Esophagus squamous epithelium (tissue), 5 donors: ENCODE measurements at regions not wholly inside any gene's neighbourhood (a gene's known extent, or its start where the extent isn't known, plus 50 kb on each side); places are given as distances from the start of the nearest gene placed in this dataset.

Experiments used
- DNase-seq: peaks from one replicate; lab custom pipeline; 2025; lab: John Stamatoyannopoulos, UW
- H3K27ac ChIP-seq, 4 donors: fragments of 200-600 bp; sonication (generic); one replicate each; pipeline ENCODE4 v1.5.1; 2016 to 2019; ENCODE audit warnings: mild to moderate bottlenecking in 1 of 4
- H3K27me3 ChIP-seq, 4 donors: fragments of 200-600 bp; sonication (generic); 1 replicate in 3 of 4; 2 replicates in 1 of 4; pipeline versions ENCODE4 v1.5.1 to v1.6.0; 2017 to 2021; ENCODE audit warnings: antibody characterized with exemption in 1 of 4
- H3K36me3 ChIP-seq, 3 donors: fragments of 200-600 bp; sonication (generic); one replicate each; pipeline ENCODE4 v1.5.1; 2016 to 2019
- H3K4me1 ChIP-seq, 3 donors: fragments of 200-600 bp; sonication (generic); one replicate each; pipeline ENCODE4 v1.5.1; 2017 to 2019
- H3K4me3 ChIP-seq, 4 donors: fragments of 200-600 bp; sonication (generic); 1 replicate in 3 of 4; 2 replicates in 1 of 4; pipeline ENCODE4 v1.5.1; 2016 to 2019; ENCODE audit warnings: mild to moderate bottlenecking in 2 of 4, moderate library complexity in 1 of 4
- H3K9me3 ChIP-seq, 3 donors: fragments of 200-600 bp; sonication (generic); one replicate each; pipeline ENCODE4 v1.5.1; 2016 to 2019
- CTCF ChIP-seq, 6 experiments: fragments of 450-650 bp in 4 of 6; fragments of 200-600 bp in 2 of 6; sonication (generic) in 2 of 6; IDR thresholded peaks; one replicate each; pipeline ENCODE4 v1.5.1; 2016 to 2019; ENCODE audit warnings: antibody characterized with exemption in 6 of 6, mild to moderate bottlenecking in 4 of 6, moderate library complexity in 4 of 6
- POLR2A ChIP-seq, 4 donors: fragments of 450-650 bp; IDR thresholded peaks; one replicate each; pipeline ENCODE4 v1.6.1; 2017; ENCODE audit warnings: antibody characterized with exemption in 4 of 4, mild to moderate bottlenecking in 4 of 4, moderate library complexity in 3 of 4
- WGBS, 2 donors: methylation state at CpG; one replicate each; pipeline ENCODE4 v1.1.5; 2018; 5-methylcytosine and 5-hydroxymethylcytosine counted together
- intact Hi-C: fragments of 100-400 bp; cut with DNase I; formaldehyde crosslinking; loops from one replicate; pipeline ENCODE4 v1.15.0; 2022
- donor health status: DM: yes; HTN: yes; CAD: no.

GRCh38 chr13:78326633-78327032 is 276.7 kb downstream of the POU4F1 start:
- intact Hi-C loops = no loop called here
- H3K27ac ChIP-seq = no peak overlapping the region
- no peak for DNase-seq
- H3K4me1 ChIP-seq = no peaks in the 10 kb centered on the region
- 54 to 56% methylated on average over 1 of the region's 1 CpG for WGBS, 2 donors
- H3K27me3 ChIP-seq = no peaks in the 10 kb centered on the region
- H3K4me3 ChIP-seq = no peak overlapping the region
- no peaks in the 10 kb centered on the region for H3K9me3 ChIP-seq
- TF ChIP-seq CTCF (IDR thresholded peaks at IDR 0.05) (no peak), POLR2A (IDR thresholded peaks at IDR 0.05) (no peak)
- no peaks in the 10 kb centered on the region for H3K36me3 ChIP-seq

GRCh38 chr13:78325585-78325984 is 277.8 kb downstream of the POU4F1 start:
- Histone ChIP-seq H3K27ac (no peak overlapping the region), H3K4me1 (no peaks in the 10 kb centered on the region), H3K27me3 (no peaks in the 10 kb centered on the region), H3K4me3 (no peak overlapping the region), H3K9me3 (no peaks in the 10 kb centered on the region), H3K36me3 (no peaks in the 10 kb centered on the region)
- 62 to 79% methylated on average over 1 of the region's 1 CpG for WGBS, 2 donors
- TF ChIP-seq POLR2A (IDR thresholded peaks at IDR 0.05) = no peak
- intact Hi-C loops = no loop called here
- no peak for DNase-seq

- H3K9me3 ChIP-seq = no peaks in the 10 kb centered on the region
- H3K36me3 ChIP-seq = no peaks in the 10 kb centered on the region
- H3K4me3 ChIP-seq = no peak overlapping the region
- H3K4me1 ChIP-seq = no peaks in the 10 kb centered on the region
- DNase-seq = no peak
- WGBS, 2 donors = 72 to 87% methylated on average over 2 of the region's 2 CpGs
- H3K27me3 ChIP-seq = no peaks in the 10 kb centered on the region
- H3K27ac ChIP-seq = no peak overlapping the region
- intact Hi-C loops = no loop called here
- TF ChIP-seq POLR2A (IDR thresholded peaks at IDR 0.05) (no peak), CTCF (IDR thresholded peaks at IDR 0.05) (no peak)
Observed at GRCh38 chr13:78323848-78324247, 279.5 kb downstream of the POU4F1 start.

- Histone ChIP-seq H3K9me3 (no peaks in the 10 kb centered on the region), H3K4me1 (no peaks in the 10 kb centered on the region), H3K27me3 (no peaks in the 10 kb centered on the region), H3K36me3 (no peaks in the 10 kb centered on the region), H3K4me3 (no peak overlapping the region), H3K27ac (no peak overlapping the region)
- DNase-seq = no peak
- intact Hi-C loops = no loop called here
- TF ChIP-seq POLR2A (IDR thresholded peaks at IDR 0.05) = no peak
- no peak for TF ChIP-seq CTCF (IDR thresholded peaks at IDR 0.05)
Observed at GRCh38 chr13:78323040-78323439, 280.3 kb downstream of the POU4F1 start.

- 64 to 100% methylated on average over 1 of the region's 1 CpG for WGBS, 2 donors
- H3K4me3 ChIP-seq = no peak overlapping the region
- intact Hi-C loops = no loop called here
- H3K27ac ChIP-seq = no peak overlapping the region
- TF ChIP-seq CTCF (IDR thresholded peaks at IDR 0.05) (no peak), POLR2A (IDR thresholded peaks at IDR 0.05) (no peak)
- no peaks in the 10 kb centered on the region for H3K4me1 ChIP-seq
- H3K27me3 ChIP-seq = no peaks in the 10 kb centered on the region
- no peaks in the 10 kb centered on the region for H3K9me3 ChIP-seq
- no peak for DNase-seq
- no peaks in the 10 kb centered on the region for H3K36me3 ChIP-seq
Observed at GRCh38 chr13:78319101-78319627, 284.2 kb downstream of the POU4F1 start.

GRCh38 chr13:78317030-78317429 is 286.3 kb downstream of the POU4F1 start:
- H3K4me1 ChIP-seq = no peaks in the 10 kb centered on the region
- no peaks in the 10 kb centered on the region for H3K9me3 ChIP-seq
- intact Hi-C loops = no loop called here
- no peak overlapping the region for H3K27ac ChIP-seq
- no peak for DNase-seq
- H3K36me3 ChIP-seq = no peaks in the 10 kb centered on the region
- TF ChIP-seq POLR2A (IDR thresholded peaks at IDR 0.05) = no peak
- TF ChIP-seq CTCF (IDR thresholded peaks at IDR 0.05) = peak in 1 of 6 experiments; percentile 10
- no peak overlapping the region for H3K4me3 ChIP-seq
- no peaks in the 10 kb centered on the region for H3K27me3 ChIP-seq
